Stimulated activated effector memory CD8-positive, alpha-beta T cell treated with anti-CD3 and anti-CD28 coated beads, Interleukin-12 subunit alpha, Interleukin-12 subunit beta, amount 100 ng/mL, for 72 hours (primary cell): ENCODE measurements at regions not wholly inside any gene's neighbourhood (a gene's known extent, or its start where the extent isn't known, plus 50 kb on each side); places are given as distances from the start of the nearest gene placed in this dataset.

ENCODE experiments used
- ATAC-seq: fragments of 150-1000 bp; cut with Tn5 transposase; 2 replicates; pipeline ENCODE4 v1.10.0; 2021
- DNase-seq, 2 donors: peaks; one replicate each; pipeline ENCODE4 v3.0.0; 2021 to 2022; ENCODE audit warnings: low spot score in 2 of 2
- H3K27ac Mint-ChIP-seq: one replicate; pipeline ENCODE4 v1.8.0; 2022; ENCODE audit warnings: mild to moderate bottlenecking, mixed read lengths
- H3K36me3 Mint-ChIP-seq: one replicate; pipeline ENCODE4 v1.8.0; 2022; ENCODE audit warnings: mild to moderate bottlenecking, mixed read lengths
- H3K4me1 Mint-ChIP-seq: one replicate; pipeline ENCODE4 v1.8.0; 2022; ENCODE audit warnings: mixed read lengths
- H3K4me3 Mint-ChIP-seq: one replicate; pipeline ENCODE4 v1.8.0; 2022; ENCODE audit warnings: mild to moderate bottlenecking, mixed read lengths
- H3K9me3 Mint-ChIP-seq: one replicate; pipeline ENCODE4 v1.8.0; 2022; ENCODE audit warnings: mixed read lengths

DNA sequence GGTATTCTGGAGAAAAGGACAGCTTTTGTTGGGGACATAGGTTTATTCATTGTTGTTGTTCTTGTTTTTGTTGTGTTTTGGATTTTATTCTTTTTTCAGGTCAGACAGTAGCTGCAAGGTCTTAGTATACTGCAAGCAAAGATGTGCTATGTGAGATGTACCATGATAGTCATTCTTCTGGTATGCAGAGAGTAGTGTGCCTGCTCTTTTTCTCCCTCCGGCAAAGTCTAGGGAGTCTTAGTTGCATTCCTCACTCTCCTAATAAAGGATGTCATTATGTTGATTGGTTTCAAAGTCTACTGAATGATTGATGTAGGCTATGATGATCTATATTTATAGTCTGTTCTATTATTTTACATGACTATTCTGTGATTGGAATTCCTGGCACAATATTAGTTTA is 119.9 kb upstream of the POF1B start:
- peaks cover 7% of the 10 kb centered on the region for H3K9me3 Mint-ChIP-seq

DNA sequence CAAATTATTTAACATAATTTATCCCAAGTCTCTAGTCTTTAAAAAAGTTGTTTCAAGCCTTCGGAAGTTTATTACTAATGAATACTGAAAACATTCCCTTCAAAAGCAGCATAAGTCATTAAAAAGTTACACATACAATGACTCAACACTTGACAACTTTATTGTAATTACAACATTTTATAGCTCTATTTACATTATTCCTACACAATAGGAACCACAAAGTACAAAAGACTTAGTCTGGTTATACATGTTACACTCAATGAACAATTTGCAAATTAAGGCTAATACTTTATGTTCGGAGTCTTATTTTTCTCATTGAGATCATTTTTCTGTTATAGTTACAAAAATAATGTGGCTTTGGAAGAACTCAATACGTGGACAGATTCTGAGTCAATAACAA is 114.4 kb upstream of the POF1B start:
- peaks cover 3% of the 10 kb centered on the region for H3K9me3 Mint-ChIP-seq
- no peaks in the 10 kb centered on the region for H3K36me3 Mint-ChIP-seq
- no peaks in the 10 kb centered on the region for H3K4me1 Mint-ChIP-seq
- no peak overlapping the region for H3K4me3 Mint-ChIP-seq
- ATAC-seq (no peak), DNase-seq (no peak)
- H3K27ac Mint-ChIP-seq, result no peak overlapping the region

More for the DNA sequence above, 119.9 kb upstream of the POF1B start:
- H3K36me3 Mint-ChIP-seq, result no peaks in the 10 kb centered on the region
- no peak overlapping the region for H3K27ac Mint-ChIP-seq
- no peak overlapping the region for H3K4me3 Mint-ChIP-seq
- H3K4me1 Mint-ChIP-seq, result no peaks in the 10 kb centered on the region
- no peak for ATAC-seq
- DNase-seq, result no peak

DNA sequence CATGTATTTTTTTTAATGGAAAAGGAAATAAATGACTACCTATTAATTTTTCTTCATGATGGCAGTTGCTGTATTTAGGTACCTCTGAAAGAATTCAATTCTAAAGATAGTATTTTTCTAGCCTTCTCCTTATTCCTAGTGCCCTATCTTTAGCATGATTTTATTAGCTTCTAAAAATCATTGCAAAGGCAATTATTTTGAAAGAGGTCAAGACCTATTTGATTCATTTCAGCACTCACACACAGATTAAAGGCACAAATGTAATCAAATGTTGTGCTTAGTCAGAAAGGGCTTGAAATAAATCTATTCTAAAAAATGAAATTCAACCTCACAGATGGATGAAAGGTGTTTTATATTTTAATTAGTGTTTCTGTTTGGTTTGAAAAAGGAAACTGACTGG is 74.8 kb upstream of the POF1B start:
- DNase-seq, result no peak
- Mint-ChIP-seq H3K36me3 (no peaks in the 10 kb centered on the region), H3K9me3 (no peaks in the 10 kb centered on the region), H3K4me1 (no peaks in the 10 kb centered on the region), H3K27ac (no peak overlapping the region), H3K4me3 (no peak overlapping the region)
- no peak for ATAC-seq

DNA sequence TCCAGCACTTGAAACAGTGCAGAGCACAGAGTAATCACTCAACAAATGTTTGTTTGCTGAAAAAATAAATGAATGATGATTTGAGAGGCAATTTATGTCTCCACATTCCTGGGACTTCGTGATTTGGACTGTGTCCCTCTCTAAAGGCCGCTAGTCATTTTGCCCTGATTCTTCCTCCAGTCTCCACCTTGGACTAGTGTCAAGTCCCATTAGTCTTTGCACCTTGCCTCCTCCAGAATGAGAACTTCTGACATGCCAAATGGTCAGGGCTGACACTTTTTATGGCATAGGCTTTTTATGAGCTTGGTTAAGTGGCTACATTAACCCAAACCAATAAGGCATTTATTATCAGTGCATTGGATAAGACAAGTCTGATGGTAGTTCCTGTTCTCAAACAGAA is 65.1 kb upstream of the POF1B start:
- no peak for ATAC-seq
- DNase-seq, result no peak
- Mint-ChIP-seq H3K27ac (no peak overlapping the region), H3K4me3 (no peak overlapping the region), H3K4me1 (no peaks in the 10 kb centered on the region), H3K9me3 (peaks cover 9% of the 10 kb centered on the region), H3K36me3 (no peaks in the 10 kb centered on the region)
